T-helper 2 cell treated with Interferon-gamma antibody and Interleukin-4, amounts not matched to agents 5 μg/mL and 100 μg/mL, for 36 hours (primary cell): ENCODE measurements at regions not wholly inside any gene's neighbourhood (a gene's known extent, or its start where the extent isn't known, plus 50 kb on each side); places are given as distances from the start of the nearest gene placed in this dataset.

Source experiments
- DNase-seq: peaks from one replicate; pipeline ENCODE4 v3.0.0; 2021; ENCODE audit warnings: low spot score
- H3K27ac Mint-ChIP-seq: one replicate; pipeline ENCODE4 v1.8.0; 2021; ENCODE audit warnings: mild to moderate bottlenecking, mixed read lengths
- H3K27me3 Mint-ChIP-seq: one replicate; pipeline ENCODE4 v1.8.0; 2021; ENCODE audit warnings: low read depth, mixed read lengths
- H3K36me3 Mint-ChIP-seq: one replicate; pipeline ENCODE4 v1.8.0; 2021; ENCODE audit warnings: low read depth, mixed read lengths
- H3K4me1 Mint-ChIP-seq: one replicate; pipeline ENCODE4 v1.8.0; 2021; ENCODE audit warnings: low read depth, mixed read lengths
- H3K4me3 Mint-ChIP-seq: one replicate; pipeline ENCODE4 v1.8.0; 2022; ENCODE audit warnings: mild to moderate bottlenecking, moderate library complexity, mixed read lengths
- H3K9me3 Mint-ChIP-seq: one replicate; pipeline ENCODE4 v1.8.0; 2021; ENCODE audit warnings: mixed read lengths

DNA sequence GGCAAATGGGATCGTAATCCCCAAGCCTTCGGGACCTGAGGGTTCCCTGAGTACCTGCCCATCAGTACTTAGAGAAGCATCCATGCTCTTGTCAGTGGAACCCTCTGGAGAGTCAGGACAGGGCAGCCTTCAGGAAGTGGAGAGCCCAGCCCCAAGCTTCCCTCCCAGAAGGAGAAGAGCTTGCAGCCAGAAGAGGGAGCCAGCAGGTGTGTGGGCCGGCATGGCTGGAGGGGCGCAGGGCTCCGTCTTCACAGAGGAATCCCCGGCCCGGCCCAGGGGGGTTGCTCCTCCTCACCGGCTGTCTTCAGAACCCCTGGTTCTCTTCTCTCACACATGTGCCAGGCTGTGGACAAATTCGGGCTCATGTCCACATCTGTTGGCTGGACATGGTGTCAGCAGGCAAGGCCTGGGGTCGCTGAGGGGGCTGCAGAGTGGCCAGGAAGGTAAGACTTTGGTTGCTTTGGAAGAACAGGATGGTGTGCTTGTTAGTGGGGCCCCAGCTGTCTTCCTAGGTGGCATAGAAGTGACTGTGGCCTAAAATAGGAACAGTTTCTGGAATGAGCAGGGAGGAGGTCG lies 58.9 kb upstream of the RXRA start:
- no peak for DNase-seq

DNA sequence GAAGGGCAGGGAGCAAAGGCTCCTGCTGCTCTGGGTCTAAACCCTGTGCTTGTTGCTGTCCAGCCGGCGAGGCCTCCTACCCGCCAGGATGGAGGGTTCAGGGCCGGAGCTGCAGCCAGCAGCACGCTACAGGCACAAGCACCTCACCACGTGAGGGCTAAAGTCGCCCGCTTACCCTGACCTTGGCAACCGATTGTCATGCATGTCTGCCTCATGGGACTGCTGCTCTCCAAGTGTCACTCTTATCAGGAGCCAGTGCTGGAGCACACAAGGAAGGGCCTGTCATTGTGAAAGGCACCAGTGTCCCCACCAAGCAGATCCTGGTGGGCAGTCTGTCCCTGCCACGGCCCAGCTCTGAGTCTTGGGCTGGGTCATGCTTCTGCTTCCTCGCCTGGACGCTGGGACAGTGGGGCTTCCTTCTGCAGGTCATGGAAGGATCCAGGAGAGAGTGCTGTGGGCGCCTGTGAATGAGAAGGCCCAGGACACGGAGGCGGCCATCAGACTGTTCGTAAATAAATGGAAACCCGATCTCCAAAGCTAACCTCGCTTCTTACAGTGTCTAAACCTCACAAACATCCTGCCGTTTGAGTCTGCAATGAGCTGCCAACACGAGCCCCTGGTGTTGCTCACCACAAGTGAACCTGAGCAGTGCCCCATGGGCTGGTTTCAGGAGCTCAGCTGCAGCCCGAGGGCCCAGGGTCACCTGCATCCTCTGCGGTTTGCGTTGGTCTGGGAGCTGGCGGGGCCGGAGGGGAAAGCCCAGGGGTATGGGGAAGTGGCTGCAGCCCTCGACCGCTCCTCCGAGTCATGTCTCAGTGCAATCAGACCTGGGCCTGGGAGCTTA lies 58.2 kb upstream of the RXRA start:
- Mint-ChIP-seq H3K4me1 (no peaks in the 10 kb centered on the region), H3K4me3 (no peak overlapping the region), H3K27ac (no peak overlapping the region), H3K27me3 (peaks cover 4% of the 10 kb centered on the region), H3K9me3 (no peaks in the 10 kb centered on the region), H3K36me3 (no peaks in the 10 kb centered on the region)
- DNase-seq = no peak

More for the DNA sequence above, 58.9 kb upstream of the RXRA start:
- no peaks in the 10 kb centered on the region for H3K9me3 Mint-ChIP-seq
- H3K4me3 Mint-ChIP-seq = no peak overlapping the region
- H3K36me3 Mint-ChIP-seq = no peaks in the 10 kb centered on the region
- H3K4me1 Mint-ChIP-seq = no peaks in the 10 kb centered on the region
- H3K27ac Mint-ChIP-seq = no peak overlapping the region
- H3K27me3 Mint-ChIP-seq = peaks cover 4% of the 10 kb centered on the region

DNA sequence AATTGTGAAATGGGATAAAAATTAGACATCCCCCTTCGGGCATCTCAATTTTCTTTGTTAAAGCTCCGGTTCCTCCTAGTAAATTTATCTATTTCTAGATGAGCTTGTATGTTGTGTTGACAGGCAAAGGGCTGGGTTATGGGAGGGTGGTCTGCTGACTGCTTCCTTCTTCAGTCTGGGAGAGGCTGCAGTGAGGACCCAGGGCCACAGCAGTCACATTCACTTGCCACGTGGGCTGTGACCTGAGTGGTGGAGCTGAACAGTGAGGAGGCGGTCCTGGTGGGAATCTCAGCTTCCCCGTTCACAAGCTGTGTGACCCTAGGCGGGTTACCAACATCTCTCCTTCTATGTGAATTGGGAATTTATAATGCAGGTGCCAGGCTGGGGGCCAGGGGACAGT lies 57.5 kb upstream of the RXRA start:
- H3K9me3 Mint-ChIP-seq = no peaks in the 10 kb centered on the region
- no peaks in the 10 kb centered on the region for H3K36me3 Mint-ChIP-seq
- no peak overlapping the region for H3K4me3 Mint-ChIP-seq
- no peaks in the 10 kb centered on the region for H3K4me1 Mint-ChIP-seq
- H3K27me3 Mint-ChIP-seq = peaks cover 4% of the 10 kb centered on the region
- no peak overlapping the region for H3K27ac Mint-ChIP-seq
- DNase-seq = no peak

DNA sequence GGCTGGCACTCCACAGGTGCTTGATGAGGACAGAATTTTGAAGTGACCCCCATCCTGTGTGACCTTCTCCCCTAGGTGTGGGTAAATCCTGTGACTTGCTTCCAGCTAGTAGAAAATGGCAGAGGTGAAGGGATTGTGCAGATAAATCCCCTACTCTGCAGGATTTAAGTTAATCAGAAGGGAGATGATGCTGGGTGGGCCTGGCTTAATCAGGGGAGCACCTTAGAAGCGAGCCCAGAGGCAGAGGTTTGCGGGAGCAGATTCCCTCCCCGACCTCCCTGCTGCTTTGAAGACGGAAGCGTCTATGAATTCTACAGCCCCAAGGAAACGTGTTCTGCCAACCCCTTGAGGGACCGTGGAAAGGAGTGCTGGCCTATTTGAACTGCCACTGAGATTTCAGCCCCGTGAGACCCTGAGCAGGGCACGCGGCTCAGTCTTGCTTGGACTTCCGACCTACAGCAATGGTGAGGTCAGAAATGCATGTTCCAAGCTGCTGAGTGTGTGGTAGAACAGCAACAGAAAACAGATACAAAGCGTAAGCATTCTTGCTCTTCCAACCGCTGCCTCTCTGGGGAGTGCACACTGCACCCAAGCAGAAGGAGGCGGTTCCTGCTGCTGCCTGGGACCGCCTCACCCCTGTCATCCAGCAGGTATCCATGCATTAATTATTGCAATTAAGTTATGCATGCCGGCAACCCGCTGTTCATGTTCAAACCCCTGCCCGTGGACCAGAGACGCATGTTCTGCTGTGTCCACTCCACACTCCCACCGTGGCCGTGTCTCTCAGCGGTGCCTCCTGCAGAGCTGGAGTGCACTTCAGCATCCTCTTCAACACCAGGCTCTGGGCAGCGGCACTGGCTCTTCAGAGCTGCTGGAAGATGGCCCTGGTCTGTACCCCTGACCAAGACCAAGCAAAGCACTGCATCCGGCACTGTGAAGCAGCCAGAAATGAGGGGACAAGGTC lies 54.6 kb upstream of the RXRA start:
- H3K4me3 Mint-ChIP-seq = no peak overlapping the region
- no peaks in the 10 kb centered on the region for H3K36me3 Mint-ChIP-seq
- no peaks in the 10 kb centered on the region for H3K9me3 Mint-ChIP-seq
- H3K4me1 Mint-ChIP-seq = no peaks in the 10 kb centered on the region
- no peak overlapping the region for H3K27ac Mint-ChIP-seq
- no peak for DNase-seq
- peaks cover 1% of the 10 kb centered on the region for H3K27me3 Mint-ChIP-seq

DNA sequence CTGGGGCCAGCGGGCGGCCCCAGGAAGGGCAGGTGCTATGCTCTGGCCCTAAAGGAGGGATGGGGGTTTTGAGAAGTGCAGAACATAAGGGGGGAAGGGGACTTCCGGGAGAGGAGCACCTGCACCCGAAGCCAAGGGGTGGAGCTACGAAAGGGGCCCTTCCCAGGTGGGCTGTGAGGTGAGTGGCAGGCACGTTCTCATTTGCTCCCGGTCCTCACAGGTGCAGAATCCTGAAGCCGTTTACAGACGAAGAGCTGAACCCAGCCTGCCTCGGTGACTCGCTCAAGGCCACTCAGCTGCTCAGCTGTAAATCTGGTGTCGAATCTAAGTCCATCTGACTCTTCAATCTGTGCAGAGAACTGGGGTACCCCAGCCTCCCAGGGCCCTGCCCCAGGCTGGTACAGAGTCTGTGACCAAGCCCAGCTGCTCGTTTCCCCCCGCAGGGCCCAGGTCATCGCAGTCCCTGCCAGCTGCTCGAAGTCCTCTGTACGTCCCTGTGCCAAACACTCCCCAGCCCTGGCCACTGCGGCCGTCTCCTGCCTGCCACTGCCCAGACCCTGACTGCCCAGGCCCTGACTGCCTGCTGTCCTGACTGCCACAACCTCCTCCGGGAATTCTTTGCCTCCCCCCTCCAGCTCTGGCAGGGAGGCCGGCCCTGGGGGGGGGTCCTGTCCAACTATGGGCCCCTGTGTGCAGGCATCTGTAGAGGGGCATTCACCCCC lies 53.8 kb upstream of the RXRA start:
- Mint-ChIP-seq H3K27me3 (peaks cover 5% of the 10 kb centered on the region), H3K27ac (no peak overlapping the region), H3K4me1 (no peaks in the 10 kb centered on the region), H3K9me3 (no peaks in the 10 kb centered on the region), H3K4me3 (no peak overlapping the region), H3K36me3 (no peaks in the 10 kb centered on the region)
- DNase-seq = no peak

DNA sequence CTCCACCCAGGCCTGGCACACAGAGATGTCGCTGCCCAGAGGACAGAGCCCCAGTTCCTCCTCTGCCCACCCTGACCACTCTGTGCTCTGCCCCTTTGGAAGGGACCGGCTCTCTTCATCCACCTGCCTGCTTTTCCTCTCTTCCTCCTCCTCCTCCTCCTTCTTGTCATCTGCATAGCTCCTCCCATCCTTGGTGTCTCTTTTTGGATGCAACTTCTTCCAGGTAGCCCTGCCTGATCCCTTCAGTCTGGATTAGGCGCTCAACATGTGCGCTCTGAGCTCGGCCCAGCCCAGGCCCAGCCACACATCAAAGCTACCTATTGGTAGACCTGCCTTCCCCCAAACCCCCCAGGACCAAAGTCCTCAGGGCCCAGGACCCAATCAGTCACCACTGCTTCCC lies 52.6 kb upstream of the RXRA start:
- no peak overlapping the region for H3K4me3 Mint-ChIP-seq
- H3K4me1 Mint-ChIP-seq = no peaks in the 10 kb centered on the region
- peaks cover 5% of the 10 kb centered on the region for H3K27me3 Mint-ChIP-seq
- no peaks in the 10 kb centered on the region for H3K36me3 Mint-ChIP-seq
- H3K27ac Mint-ChIP-seq = no peak overlapping the region
- no peak for DNase-seq
- no peaks in the 10 kb centered on the region for H3K9me3 Mint-ChIP-seq

DNA sequence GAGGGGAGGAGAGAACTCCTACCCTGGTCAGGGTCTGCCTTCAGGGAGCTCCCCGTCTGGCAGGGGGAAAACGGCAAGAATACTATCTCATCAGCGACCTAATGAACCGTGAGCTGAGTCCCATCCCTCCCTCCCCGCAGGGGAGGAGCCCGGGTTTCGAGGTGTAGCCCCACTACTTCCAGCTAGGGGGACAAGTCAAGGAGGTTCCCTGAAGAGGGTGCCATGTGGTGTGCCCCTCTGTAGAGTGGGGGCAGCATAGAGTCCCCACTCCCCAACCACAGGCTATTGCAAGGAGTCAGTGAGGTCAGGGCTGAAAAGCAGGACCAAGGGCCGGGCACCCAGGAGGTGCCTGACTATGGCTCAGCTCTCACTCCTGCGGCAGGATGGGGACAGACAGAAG lies 50.9 kb upstream of the RXRA start:
- Mint-ChIP-seq H3K36me3 (no peaks in the 10 kb centered on the region), H3K9me3 (no peaks in the 10 kb centered on the region), H3K27ac (no peak overlapping the region), H3K4me3 (no peak overlapping the region), H3K27me3 (peaks cover 5% of the 10 kb centered on the region), H3K4me1 (no peaks in the 10 kb centered on the region)
- DNase-seq = no peak

DNA sequence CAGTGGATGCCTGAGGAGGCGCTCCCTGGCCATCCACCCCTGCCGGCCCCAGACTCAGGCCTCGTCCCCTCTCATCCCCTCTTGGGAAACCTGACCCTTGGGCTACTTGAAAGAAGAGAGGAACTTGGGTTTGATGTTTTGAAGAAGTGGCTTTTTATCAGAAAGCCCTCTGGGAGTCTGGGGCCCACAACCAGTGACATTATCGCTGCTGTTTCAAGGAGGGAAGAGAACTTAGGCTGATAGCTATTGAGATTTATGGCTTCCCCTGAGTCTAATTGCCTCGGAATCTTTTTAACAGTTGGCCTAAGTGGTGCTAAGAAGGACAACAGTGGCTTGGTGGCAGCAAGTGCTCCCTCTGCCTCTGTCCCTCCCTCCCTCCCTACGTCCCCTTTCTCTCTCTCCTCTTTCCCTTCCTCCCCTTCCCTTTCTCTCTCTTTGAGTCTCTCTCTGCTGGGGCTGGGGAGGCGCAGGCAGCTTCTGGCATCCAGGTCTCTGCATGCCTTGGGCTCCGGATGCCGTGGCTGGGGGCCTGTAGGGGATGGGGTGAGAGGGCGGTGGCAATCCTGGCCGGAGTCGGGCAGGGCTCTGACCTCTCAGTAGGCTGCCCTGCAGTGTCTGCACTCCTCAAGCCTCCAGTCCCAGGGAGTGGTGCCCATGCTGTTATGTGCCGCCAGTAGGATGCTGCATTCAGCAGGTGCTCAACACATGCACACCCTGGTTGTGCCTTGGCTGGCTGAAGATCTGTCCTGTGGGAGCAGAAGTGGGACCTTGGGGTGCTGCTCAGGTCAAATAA lies 49.6 kb upstream of the RXRA start:
- no peak overlapping the region for H3K27ac Mint-ChIP-seq
- DNase-seq = no peak

More for the DNA sequence above, 49.6 kb upstream of the RXRA start:
- Mint-ChIP-seq H3K36me3 (no peaks in the 10 kb centered on the region), H3K27me3 (peaks cover 5% of the 10 kb centered on the region), H3K9me3 (no peaks in the 10 kb centered on the region), H3K4me3 (no peak overlapping the region), H3K4me1 (no peaks in the 10 kb centered on the region)
